Epithelial cell of prostate (primary cell): ENCODE measurements at regions not wholly inside any gene's neighbourhood (a gene's known extent, or its start where the extent isn't known, plus 50 kb on each side); places are given as distances from the start of the nearest gene placed in this dataset.

Source experiments
- DNase-seq: peaks from one replicate; pipeline ENCODE4 v3.0.0-alpha.2; 2011; ENCODE audit warnings: low read depth, low spot score
- H3K27ac ChIP-seq: fragments of 450-650 bp; 2 replicates; pipeline ENCODE4 v1.5.1; 2017; ENCODE audit warnings: mild to moderate bottlenecking

- no peak overlapping the region for H3K27ac ChIP-seq
- DNase-seq: no peak
These were observed 1705.3 kb upstream of the CDH9 start for GRCh38 chr5:28743716-28744110.

DNA sequence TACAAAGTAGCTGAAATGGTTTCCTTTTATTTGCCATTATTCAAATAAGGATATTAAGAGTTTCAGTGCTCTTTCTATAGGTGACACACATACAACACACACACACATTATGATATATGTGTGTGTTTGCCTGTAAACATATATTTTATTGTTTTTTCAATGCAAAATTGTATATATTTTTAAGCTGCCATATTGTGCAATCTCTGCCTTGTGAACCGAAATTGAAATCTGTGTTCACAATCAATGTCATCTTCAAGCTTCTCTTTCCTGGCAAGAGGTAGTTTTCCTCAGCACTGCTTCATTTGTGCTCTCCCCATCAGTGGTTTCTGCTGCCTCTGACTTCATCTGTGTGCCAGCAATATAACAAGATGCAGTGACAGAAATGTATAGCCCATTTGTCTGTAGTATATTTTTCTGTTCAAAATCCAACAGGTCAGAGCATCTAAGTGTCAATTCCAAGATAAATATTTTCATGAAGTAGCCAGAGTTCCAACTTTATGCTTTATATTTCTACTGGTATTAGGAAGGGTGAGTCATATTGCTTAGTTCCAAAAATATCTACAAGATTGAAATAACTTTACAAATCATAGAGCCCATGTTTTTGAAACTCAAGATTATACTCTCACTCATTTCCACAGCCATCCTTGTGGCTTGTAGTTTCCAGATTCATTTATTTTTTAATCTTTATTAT, 1704.8 kb upstream of the CDH9 start:
- DNase-seq: no peak
- no peak overlapping the region for H3K27ac ChIP-seq

- H3K27ac ChIP-seq: no peak overlapping the region
- DNase-seq: no peak
These were observed 1699.3 kb upstream of the CDH9 start for GRCh38 chr5:28737682-28738081.

DNA sequence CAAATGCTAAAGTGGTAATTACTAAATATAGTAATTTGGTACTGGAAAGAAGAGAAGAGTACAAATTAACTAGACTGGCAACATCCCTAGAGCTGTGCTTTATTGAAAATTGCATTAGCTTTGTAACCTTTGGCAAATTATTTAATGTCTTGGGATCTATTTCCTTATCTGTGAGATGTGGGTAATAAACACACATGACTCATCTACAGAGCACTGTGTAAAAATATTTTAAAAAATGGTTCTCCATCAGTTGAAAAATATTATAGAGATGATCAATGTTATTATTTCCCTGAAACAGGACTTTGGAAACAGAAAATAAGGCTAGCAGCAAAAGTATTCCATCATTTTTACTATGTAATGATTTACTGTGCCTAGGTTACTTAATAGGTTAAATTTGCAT, 1698.8 kb upstream of the CDH9 start:
- H3K27ac ChIP-seq: no peak overlapping the region
- DNase-seq: no peak

DNA sequence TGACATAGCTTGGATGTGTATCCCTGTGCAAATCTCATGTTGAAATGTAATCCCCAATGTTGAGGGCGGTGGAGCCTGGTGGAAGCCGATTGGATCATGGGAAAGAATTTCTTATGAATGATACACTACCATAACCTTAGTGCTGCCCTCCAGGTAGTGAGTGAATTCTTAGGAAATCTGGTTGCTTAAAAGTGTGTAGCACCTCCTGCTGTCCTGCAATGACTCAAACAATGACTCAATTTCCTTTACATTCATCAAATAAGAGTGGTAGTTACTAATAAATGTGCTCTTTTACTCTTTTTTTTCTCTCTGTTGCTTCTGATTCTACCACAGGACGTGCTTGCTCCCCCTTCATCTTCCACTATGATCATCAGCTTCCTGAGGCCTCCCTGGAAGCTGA, 1696.0 kb upstream of the CDH9 start:
- peak overlapping the region; percentile 40 for H3K27ac ChIP-seq
- DNase-seq: peak; percentile 8

GRCh38 chr5:28729067-28729466, 1690.7 kb upstream of the CDH9 start:
- no peak for DNase-seq
- no peak overlapping the region for H3K27ac ChIP-seq

- H3K27ac ChIP-seq: peak overlapping the region; percentile 46
- DNase-seq: no peak
These were observed 1688.4 kb upstream of the CDH9 start for GRCh38 chr5:28726815-28727214.

- DNase-seq: no peak
- no peak overlapping the region for H3K27ac ChIP-seq
These were observed 1686.6 kb upstream of the CDH9 start for GRCh38 chr5:28725001-28725400.

DNA sequence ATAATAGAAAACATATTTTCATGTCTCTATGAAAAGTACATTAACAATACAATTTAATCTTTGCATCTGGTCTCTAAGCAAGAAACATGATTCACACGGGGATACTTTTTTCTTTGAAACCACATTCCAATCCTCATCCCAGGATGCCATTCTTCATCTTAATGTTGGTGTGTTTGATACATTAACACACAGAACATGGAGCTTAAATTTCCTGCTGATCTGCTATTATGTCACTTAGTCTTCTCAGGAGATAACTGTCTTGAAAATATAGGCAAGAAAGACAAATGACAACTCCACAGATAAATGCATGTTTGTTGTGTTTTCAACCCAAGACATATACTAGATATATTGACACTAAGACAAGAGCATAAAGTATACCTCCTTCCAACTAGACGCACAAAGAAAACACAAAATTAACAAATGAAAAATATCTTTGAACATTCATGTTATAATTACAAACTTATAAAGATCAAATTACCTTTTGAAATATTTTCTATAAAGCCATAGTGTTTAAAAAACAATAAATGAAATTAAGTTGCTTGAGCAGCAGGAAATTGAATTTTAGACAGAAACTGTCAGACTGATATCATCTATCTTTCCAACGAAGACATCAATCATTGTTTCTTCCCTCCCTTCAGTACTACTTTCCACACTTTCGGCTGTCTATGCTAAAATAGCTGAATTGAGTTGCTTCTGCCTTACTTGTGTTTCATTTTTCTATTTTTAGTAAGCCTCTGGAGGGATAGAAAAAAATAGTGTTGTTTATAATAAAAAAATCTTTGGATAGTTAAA, 1676.7 kb upstream of the CDH9 start:
- DNase-seq: no peak
- no peak overlapping the region for H3K27ac ChIP-seq

GRCh38 chr5:28710360-28710759, 1672.0 kb upstream of the CDH9 start:
- no peak for DNase-seq
- H3K27ac ChIP-seq: no peak overlapping the region

DNA sequence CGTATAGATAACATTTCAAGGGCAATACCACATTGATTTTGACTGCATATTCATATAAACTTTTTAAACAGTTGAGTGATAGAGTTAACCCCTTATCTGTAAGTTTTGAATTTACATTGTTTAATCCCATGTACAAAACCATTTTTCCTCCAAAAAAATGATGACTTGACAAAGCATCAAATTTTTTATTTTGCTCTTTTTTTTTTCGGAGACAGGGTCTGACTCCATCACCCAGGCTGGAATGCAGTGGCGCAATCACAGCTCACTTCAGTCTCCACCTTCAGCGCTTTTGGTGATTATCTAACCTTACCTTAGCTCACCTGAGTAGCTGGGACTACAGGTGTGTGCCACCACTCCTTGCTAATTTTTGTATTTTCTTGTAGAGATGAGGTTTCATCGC, 1670.1 kb upstream of the CDH9 start:
- H3K27ac ChIP-seq: no peak overlapping the region
- DNase-seq: no peak

DNA sequence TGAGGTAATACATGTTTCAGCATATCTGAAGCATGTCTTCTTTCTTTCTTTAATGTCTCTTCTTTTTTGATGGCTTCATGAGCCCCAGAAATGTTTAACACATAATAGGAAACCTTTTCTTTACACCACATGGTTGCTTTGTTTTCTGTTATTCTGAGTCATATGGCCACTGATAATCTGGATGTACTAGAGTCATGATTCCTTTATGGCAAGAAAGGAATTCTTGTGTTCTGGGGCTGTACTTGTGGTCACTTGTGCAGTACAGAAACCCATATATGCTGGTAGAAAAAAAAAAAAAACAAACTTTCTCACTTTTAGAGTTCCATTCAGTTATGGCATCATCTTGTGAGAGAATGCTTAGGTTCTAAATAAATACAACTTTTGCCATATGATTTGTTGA, 1669.3 kb upstream of the CDH9 start:
- H3K27ac ChIP-seq: no peak overlapping the region
- no peak for DNase-seq

GRCh38 chr5:28703651-28704260, 1665.4 kb upstream of the CDH9 start:
- DNase-seq: no peak
- H3K27ac ChIP-seq: no peak overlapping the region

- no peak for DNase-seq
- H3K27ac ChIP-seq: no peak overlapping the region
These were observed 1653.1 kb upstream of the CDH9 start for GRCh38 chr5:28691526-28691925.

GRCh38 chr5:28685794-28686193, 1647.4 kb upstream of the CDH9 start:
- DNase-seq: no peak
- no peak overlapping the region for H3K27ac ChIP-seq

GRCh38 chr5:28678899-28679298, 1640.5 kb upstream of the CDH9 start:
- no peak for DNase-seq
- no peak overlapping the region for H3K27ac ChIP-seq

GRCh38 chr5:28666110-28666509, 1627.7 kb upstream of the CDH9 start:
- no peak for DNase-seq

DNA sequence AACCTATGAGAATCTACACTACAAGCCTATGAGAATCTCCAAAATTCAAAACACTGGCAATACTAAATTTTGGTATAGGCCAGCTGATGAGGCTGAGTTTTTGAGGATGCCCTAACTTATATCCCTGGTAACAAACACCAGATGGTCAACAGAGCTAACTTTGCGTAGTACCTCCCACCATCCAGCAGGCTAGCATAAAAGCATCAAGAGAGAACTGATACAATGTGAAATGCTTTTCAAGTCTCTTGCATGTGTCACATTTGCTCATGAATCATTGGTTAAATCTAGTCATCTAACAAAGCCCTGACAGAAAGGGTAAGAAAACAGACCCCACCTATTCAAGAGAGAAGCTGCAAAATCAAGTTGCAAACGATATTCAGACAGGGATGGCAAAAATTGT, 1609.7 kb upstream of the CDH9 start:
- no peak for DNase-seq
- no peak overlapping the region for H3K27ac ChIP-seq

More at GRCh38 chr5:28666110-28666509, 1627.7 kb upstream of the CDH9 start:
- H3K27ac ChIP-seq: no peak overlapping the region

- H3K27ac ChIP-seq: no peak overlapping the region
- no peak for DNase-seq
These were observed 1594.2 kb upstream of the CDH9 start for GRCh38 chr5:28632607-28633006.

- no peak overlapping the region for H3K27ac ChIP-seq
- DNase-seq: no peak
These were observed 1565.5 kb upstream of the CDH9 start for GRCh38 chr5:28603869-28604268.

DNA sequence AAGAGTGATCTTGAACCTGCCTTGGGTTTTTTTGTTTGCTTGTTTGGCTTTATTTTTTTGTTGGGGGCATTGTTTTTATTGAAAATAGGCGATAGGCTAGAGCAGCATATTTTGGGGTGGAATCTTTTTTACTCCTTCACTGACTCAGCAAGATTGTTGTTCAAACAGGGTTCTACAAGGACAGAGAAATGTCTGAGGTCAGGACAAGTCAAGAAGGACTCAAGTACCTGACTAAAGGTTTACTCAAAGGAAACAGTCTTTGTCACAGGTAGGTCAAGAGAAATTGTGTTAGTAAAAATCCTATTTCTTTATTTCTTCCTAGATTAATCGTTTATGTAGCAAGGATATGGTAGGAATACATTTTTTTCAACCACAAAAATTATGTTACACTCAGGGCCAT, 1564.0 kb upstream of the CDH9 start:
- no peak for DNase-seq
- H3K27ac ChIP-seq: no peak overlapping the region
